ENCODE measurements at regions not wholly inside any gene's neighbourhood (a gene's known extent, or its start where the extent isn't known, plus 50 kb on each side); places are given as distances from the start of the nearest gene placed in this dataset.

DNA sequence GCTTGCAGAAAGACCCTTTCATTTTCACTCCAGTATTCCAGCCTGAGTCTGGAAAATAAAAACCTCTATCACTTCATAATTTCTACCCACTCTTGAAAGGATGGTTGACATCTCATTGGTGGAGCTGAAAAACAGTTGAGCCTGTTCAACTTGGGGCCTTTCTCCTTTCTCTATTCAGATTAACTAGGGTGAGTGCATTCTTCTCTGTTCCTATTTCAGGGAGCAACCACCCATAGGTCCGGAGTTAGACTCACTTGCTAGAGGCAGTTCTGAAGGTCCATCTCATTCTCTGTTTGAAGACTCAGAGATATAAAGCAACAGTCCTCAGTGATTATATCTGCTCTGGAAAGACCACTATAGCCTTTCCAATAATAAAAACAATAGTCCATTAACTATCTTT is 167.9 kb upstream of the SPOPL start:
- no peak overlapping the region for H3K4me3 Mint-ChIP-seq
- H3K27ac Mint-ChIP-seq: no peak overlapping the region
- H3K4me1 Mint-ChIP-seq (ENCODE audit: low read depth): no peaks in the 10 kb centered on the region
- H3K36me3 Mint-ChIP-seq (ENCODE audit: low read depth): no peaks in the 10 kb centered on the region
- H3K9me3 Mint-ChIP-seq: no peaks in the 10 kb centered on the region
- H3K27me3 Mint-ChIP-seq: no peaks in the 10 kb centered on the region
- ATAC-seq (no peak), DNase-seq (no peak)
- CTCF ChIA-PET: no interaction called here
- TF ChIP-seq, protein P1, sequence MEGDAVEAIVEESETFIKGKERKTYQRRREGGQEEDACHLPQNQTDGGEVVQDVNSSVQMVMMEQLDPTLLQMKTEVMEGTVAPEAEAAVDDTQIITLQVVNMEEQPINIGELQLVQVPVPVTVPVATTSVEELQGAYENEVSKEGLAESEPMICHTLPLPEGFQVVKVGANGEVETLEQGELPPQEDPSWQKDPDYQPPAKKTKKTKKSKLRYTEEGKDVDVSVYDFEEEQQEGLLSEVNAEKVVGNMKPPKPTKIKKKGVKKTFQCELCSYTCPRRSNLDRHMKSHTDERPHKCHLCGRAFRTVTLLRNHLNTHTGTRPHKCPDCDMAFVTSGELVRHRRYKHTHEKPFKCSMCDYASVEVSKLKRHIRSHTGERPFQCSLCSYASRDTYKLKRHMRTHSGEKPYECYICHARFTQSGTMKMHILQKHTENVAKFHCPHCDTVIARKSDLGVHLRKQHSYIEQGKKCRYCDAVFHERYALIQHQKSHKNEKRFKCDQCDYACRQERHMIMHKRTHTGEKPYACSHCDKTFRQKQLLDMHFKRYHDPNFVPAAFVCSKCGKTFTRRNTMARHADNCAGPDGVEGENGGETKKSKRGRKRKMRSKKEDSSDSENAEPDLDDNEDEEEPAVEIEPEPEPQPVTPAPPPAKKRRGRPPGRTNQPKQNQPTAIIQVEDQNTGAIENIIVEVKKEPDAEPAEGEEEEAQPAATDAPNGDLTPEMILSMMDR (IDR thresholded peaks at IDR 0.05): no peak
- POLR2A ChIA-PET: no interaction called here
- intact Hi-C loops (cut with micrococcal nuclease): no loop called here

GRCh38 chr2:138334323-138334722 is 167.2 kb upstream of the SPOPL start:
- intact Hi-C loops (cut with micrococcal nuclease): no loop called here
- no peak for DNase-seq
- Mint-ChIP-seq H3K4me3 (no peak overlapping the region), H3K4me1 (ENCODE audit: low read depth) (no peaks in the 10 kb centered on the region), H3K36me3 (ENCODE audit: low read depth) (no peaks in the 10 kb centered on the region), H3K9me3 (no peaks in the 10 kb centered on the region), H3K27ac (no peak overlapping the region), H3K27me3 (no peaks in the 10 kb centered on the region)
- ChIA-PET CTCF (no interaction called here), POLR2A (no interaction called here)
- no peak for ATAC-seq
- TF ChIP-seq, protein P1 (IDR thresholded peaks at IDR 0.05): no peak

GRCh38 chr2:138335036-138335435 is 166.5 kb upstream of the SPOPL start:
- ATAC-seq (no peak), DNase-seq (no peak)
- CTCF ChIA-PET: no interaction called here
- H3K4me1 Mint-ChIP-seq (ENCODE audit: low read depth): no peaks in the 10 kb centered on the region
- no peaks in the 10 kb centered on the region for H3K9me3 Mint-ChIP-seq
- POLR2A ChIA-PET: no interaction called here
- TF ChIP-seq, protein P1 (IDR thresholded peaks at IDR 0.05): no peak
- H3K27me3 Mint-ChIP-seq: no peaks in the 10 kb centered on the region
- H3K27ac Mint-ChIP-seq: no peak overlapping the region
- intact Hi-C loops (cut with micrococcal nuclease): no loop called here
- no peak overlapping the region for H3K4me3 Mint-ChIP-seq
- no peaks in the 10 kb centered on the region for H3K36me3 Mint-ChIP-seq (ENCODE audit: low read depth)

DNA sequence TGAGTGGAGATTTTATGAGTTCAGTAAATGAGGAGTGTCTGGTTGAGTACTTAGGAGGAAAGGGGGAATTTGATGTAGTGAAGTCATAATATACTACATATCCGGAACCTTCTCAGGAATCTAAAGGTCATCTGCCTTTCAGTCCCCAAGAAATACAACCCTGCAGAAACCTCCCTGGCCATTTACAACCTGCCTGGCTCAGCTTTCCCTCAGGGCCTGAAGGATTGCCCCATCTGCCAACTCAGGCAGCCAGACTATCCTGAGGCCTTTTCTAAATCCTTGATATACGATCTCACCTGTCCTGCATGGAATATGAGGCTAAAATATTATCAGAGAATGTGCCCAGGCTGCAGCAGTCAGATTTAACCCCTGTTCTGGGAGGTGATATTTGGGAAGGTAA is 165.4 kb upstream of the SPOPL start:
- ATAC-seq (no peak), DNase-seq (no peak)
- ChIA-PET CTCF (no interaction called here), POLR2A (no interaction called here)
- no peaks in the 10 kb centered on the region for H3K4me1 Mint-ChIP-seq (ENCODE audit: low read depth)
- no peaks in the 10 kb centered on the region for H3K27me3 Mint-ChIP-seq
- TF ChIP-seq, protein P1 (IDR thresholded peaks at IDR 0.05): no peak
- H3K27ac Mint-ChIP-seq: no peak overlapping the region
- intact Hi-C loops (cut with micrococcal nuclease): no loop called here
- no peaks in the 10 kb centered on the region for H3K36me3 Mint-ChIP-seq (ENCODE audit: low read depth)
- no peaks in the 10 kb centered on the region for H3K9me3 Mint-ChIP-seq
- H3K4me3 Mint-ChIP-seq: no peak overlapping the region

DNA sequence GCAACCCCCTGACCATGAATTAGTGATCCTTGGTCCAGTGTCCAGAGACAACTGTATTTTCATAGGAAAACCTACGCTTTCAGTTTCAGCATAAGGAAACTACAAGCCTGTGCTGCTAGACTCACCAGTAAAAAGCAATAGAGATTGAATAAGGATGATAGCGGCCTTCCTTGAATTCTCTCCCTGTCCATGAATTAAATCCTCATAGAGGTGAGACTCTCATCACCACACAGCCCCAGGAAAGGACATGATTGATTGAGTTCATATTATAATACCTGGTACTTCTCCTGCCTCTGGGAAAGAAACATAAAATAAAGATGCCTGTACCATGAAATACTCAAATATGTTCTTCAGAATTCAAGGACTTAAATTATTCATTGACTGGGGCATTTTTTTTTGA is 146.3 kb upstream of the SPOPL start:
- Mint-ChIP-seq H3K4me3 (no peak overlapping the region), H3K27ac (no peak overlapping the region)
- CTCF ChIA-PET: no interaction called here

More for the DNA sequence above, 146.3 kb upstream of the SPOPL start:
- DNase-seq (no peak), ATAC-seq (no peak)
- TF ChIP-seq, protein P1 (IDR thresholded peaks at IDR 0.05): no peak
- H3K36me3 Mint-ChIP-seq (ENCODE audit: low read depth): no peaks in the 10 kb centered on the region
- POLR2A ChIA-PET: no interaction called here
- no peaks in the 10 kb centered on the region for H3K27me3 Mint-ChIP-seq
- no peaks in the 10 kb centered on the region for H3K9me3 Mint-ChIP-seq
- H3K4me1 Mint-ChIP-seq (ENCODE audit: low read depth): no peaks in the 10 kb centered on the region
- intact Hi-C loops (cut with micrococcal nuclease): no loop called here
